ENCODE measurements at regions not wholly inside any gene's neighbourhood (a gene's known extent, or its start where the extent isn't known, plus 50 kb on each side); places are given as distances from the start of the nearest gene placed in this dataset.
"Not testable (repeated sequence)": the region's sequence is repeated elsewhere in the genome, so short reads cannot be mapped to it uniquely, and the experiment has no call there.

- H3K27ac ChIP-seq = no peak overlapping the region
- TF ChIP-seq POLR2A (IDR thresholded peaks at IDR 0.05) (no peak), POLR2AphosphoS5 (IDR thresholded peaks at IDR 0.05) (no peak), EP300 (IDR thresholded peaks at IDR 0.05) (no peak)
- TF ChIP-seq, protein P1, sequence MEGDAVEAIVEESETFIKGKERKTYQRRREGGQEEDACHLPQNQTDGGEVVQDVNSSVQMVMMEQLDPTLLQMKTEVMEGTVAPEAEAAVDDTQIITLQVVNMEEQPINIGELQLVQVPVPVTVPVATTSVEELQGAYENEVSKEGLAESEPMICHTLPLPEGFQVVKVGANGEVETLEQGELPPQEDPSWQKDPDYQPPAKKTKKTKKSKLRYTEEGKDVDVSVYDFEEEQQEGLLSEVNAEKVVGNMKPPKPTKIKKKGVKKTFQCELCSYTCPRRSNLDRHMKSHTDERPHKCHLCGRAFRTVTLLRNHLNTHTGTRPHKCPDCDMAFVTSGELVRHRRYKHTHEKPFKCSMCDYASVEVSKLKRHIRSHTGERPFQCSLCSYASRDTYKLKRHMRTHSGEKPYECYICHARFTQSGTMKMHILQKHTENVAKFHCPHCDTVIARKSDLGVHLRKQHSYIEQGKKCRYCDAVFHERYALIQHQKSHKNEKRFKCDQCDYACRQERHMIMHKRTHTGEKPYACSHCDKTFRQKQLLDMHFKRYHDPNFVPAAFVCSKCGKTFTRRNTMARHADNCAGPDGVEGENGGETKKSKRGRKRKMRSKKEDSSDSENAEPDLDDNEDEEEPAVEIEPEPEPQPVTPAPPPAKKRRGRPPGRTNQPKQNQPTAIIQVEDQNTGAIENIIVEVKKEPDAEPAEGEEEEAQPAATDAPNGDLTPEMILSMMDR (IDR thresholded peaks at IDR 0.05) = no peak
- H3K27me3 ChIP-seq = peaks cover 0 to 1% (median 0%) of the 10 kb centered on the region in 3 donors
- intact Hi-C loops (cut with DNase I; ENCODE audit: low total_unique reads) = no loop called here
- WGBS, 5 donors = 53 to 71% (median 65%) methylated on average over 4 of the region's 4 CpGs
- no peak overlapping the region for H3K4me3 ChIP-seq
- H3K9me3 ChIP-seq = peaks cover 1 to 15% (median 11%) of the 10 kb centered on the region in 4 donors
- H3K4me1 ChIP-seq = no peaks in the 10 kb centered on the region
- H3K36me3 ChIP-seq = no peaks in the 10 kb centered on the region
- no peak for DNase-seq
Measured at GRCh38 chr11:94243571-94244515, 60.5 kb upstream of the IZUMO1R start.

DNA sequence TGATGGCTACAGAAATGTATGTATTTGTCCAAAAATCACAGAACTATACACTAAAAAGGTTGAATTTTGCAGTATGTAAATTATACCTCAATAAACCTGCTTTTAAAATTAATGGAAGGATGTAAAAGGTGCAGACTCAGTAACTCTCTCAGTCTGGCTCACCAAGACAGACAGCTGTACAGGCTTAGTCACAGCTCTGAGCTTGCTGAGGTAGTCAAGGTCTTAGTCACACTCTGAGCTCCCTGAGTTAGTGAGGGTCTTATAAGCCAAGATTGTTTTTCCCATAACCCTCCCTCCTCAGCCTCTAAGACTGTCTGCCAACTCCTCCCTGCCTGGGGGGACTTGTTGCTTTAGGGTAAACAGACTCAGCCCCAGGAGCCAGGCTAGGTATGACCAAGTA, 59.3 kb upstream of the IZUMO1R start:
- H3K36me3 ChIP-seq = no peaks in the 10 kb centered on the region
- H3K9me3 ChIP-seq = peaks cover 0 to 13% (median 9%) of the 10 kb centered on the region in 4 donors
- H3K4me3 ChIP-seq = no peak overlapping the region
- no peaks in the 10 kb centered on the region for H3K4me1 ChIP-seq
- intact Hi-C loops (cut with DNase I; ENCODE audit: low total_unique reads) = no loop called here
- no peaks in the 10 kb centered on the region for H3K27me3 ChIP-seq
- no peak for TF ChIP-seq EP300 (IDR thresholded peaks at IDR 0.05)
- TF ChIP-seq, protein P1 (IDR thresholded peaks at IDR 0.05) = no peak
- no peak for TF ChIP-seq POLR2A (IDR thresholded peaks at IDR 0.05)
- TF ChIP-seq POLR2AphosphoS5 (IDR thresholded peaks at IDR 0.05) = no peak
- H3K27ac ChIP-seq = no peak overlapping the region
- DNase-seq = no peak

GRCh38 chr11:94248301-94248700, 56.1 kb upstream of the IZUMO1R start:
- peaks cover 0 to 13% (median 9%) of the 10 kb centered on the region in 4 donors for H3K9me3 ChIP-seq
- H3K36me3 ChIP-seq; H3K27ac ChIP-seq; intact Hi-C loops (cut with DNase I; ENCODE audit: low total_unique reads); H3K4me3 ChIP-seq; H3K4me1 ChIP-seq; H3K27me3 ChIP-seq; DNase-seq: not testable (repeated sequence)
- WGBS, 5 donors = 73 to 86% (median 83%) methylated on average over 3 to 6 of the region's 6 CpGs

GRCh38 chr11:94254214-94254613, 50.2 kb upstream of the IZUMO1R start:
- peaks cover 0 to 9% (median 5%) of the 10 kb centered on the region in 4 donors for H3K9me3 ChIP-seq
- H3K4me1 ChIP-seq = no peaks in the 10 kb centered on the region
- DNase-seq = no peak
- no peaks in the 10 kb centered on the region for H3K36me3 ChIP-seq
- intact Hi-C loops (cut with DNase I; ENCODE audit: low total_unique reads) = no loop called here
- H3K4me3 ChIP-seq = no peak overlapping the region
- no peaks in the 10 kb centered on the region for H3K27me3 ChIP-seq
- H3K27ac ChIP-seq = no peak overlapping the region
- TF ChIP-seq, protein P1 (IDR thresholded peaks at IDR 0.05) = no peak
- TF ChIP-seq POLR2A (IDR thresholded peaks at IDR 0.05) (no peak), EP300 (IDR thresholded peaks at IDR 0.05) (no peak), POLR2AphosphoS5 (IDR thresholded peaks at IDR 0.05) (no peak)
- WGBS, 5 donors = 77 to 96% (median 93%) methylated on average over 1 of the region's 1 CpG

All from stomach (tissue), 8 donors.